ENCODE measurements at regions not wholly inside any gene's neighbourhood (a gene's known extent, or its start where the extent isn't known, plus 50 kb on each side); places are given as distances from the start of the nearest gene placed in this dataset.

DNA sequence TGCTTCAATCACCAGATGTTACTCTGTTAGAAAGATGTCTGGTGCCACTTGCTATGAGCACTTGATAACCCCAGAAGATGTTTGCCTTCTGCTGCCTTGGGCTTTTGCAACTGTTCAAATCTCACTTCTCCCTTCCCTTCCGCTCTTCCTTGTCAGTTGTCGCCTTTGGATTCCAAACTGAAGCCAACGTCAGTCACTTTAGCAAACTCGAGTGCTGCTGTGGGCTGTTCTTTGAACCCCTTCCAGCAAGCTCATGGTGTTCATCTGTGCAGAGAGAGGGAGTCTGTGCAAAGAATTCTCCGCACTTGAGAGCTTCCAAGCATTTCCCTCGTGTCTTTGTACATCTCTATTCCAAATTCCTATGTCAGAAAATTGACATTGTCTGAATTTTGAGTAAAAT is 879.4 kb downstream of the CDH11 start:
- TF ChIP-seq CTCF (IDR thresholded peaks at IDR 0.05) = no peak
- Histone ChIP-seq H3K27ac (no peak overlapping the region), H3K4me3 (no peak overlapping the region), H3K9me3 (no peaks in the 10 kb centered on the region), H3K4me1 (no peaks in the 10 kb centered on the region), H3K27me3 (no peaks in the 10 kb centered on the region), H3K36me3 (no peaks in the 10 kb centered on the region)
- ATAC-seq (no peak), DNase-seq (no peak)
- intact Hi-C loops (cut with DNase I) = no loop called here

DNA sequence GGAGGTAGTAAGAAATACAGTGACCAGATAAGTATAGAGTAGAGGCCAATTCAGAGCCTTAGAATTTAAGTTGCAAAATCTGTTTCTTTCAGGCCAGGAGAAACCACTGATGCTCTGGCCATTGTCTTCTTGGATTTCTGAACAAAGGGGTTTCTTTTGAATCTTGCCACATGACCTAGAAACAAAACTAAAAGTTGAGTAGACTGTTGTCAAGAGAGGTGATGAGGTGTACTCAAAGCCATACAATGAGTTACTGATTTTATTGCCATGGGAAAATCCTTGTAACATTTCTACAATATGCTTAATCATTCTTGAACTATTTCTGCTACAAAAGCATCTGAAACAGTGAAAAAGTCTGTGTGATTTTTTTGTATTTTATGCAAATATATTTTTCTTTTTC is 881.3 kb downstream of the CDH11 start:
- intact Hi-C loops (cut with DNase I) = no loop called here
- no peaks in the 10 kb centered on the region for H3K27me3 ChIP-seq
- H3K4me1 ChIP-seq = no peaks in the 10 kb centered on the region
- no peak overlapping the region for H3K27ac ChIP-seq
- DNase-seq (no peak), ATAC-seq (no peak)
- no peaks in the 10 kb centered on the region for H3K9me3 ChIP-seq
- TF ChIP-seq CTCF (IDR thresholded peaks at IDR 0.05) = no peak
- H3K4me3 ChIP-seq = no peak overlapping the region
- H3K36me3 ChIP-seq = no peaks in the 10 kb centered on the region

- Histone ChIP-seq H3K9me3 (no peaks in the 10 kb centered on the region), H3K27me3 (no peaks in the 10 kb centered on the region), H3K27ac (no peak overlapping the region), H3K4me3 (no peak overlapping the region), H3K36me3 (no peaks in the 10 kb centered on the region), H3K4me1 (no peaks in the 10 kb centered on the region)
- DNase-seq (no peak), ATAC-seq (no peak)
- no peak for TF ChIP-seq CTCF (IDR thresholded peaks at IDR 0.05)
- intact Hi-C loops (cut with DNase I) = no loop called here
Observed at GRCh38 chr16:64238571-64238970, 883.3 kb downstream of the CDH11 start.

DNA sequence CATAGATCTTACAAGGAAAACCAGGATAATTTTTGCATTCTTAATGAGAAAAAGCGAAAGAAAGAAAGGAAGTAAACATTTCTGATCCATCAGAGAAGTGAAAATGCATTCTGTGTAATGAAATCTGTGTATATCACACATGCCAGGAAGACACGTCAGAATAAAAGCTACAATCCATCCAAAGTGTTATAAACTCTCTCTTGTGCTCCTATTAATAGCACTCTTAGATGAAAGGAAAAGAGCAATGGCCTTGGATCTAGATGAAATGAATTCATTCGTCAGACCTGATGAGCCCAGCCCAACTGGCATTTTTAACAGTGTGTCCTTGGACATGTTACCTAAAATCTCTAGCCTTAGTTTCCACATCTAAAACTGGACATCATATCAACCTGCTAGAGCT is 885.5 kb downstream of the CDH11 start:
- no peaks in the 10 kb centered on the region for H3K36me3 ChIP-seq
- no peaks in the 10 kb centered on the region for H3K27me3 ChIP-seq
- no peaks in the 10 kb centered on the region for H3K9me3 ChIP-seq
- intact Hi-C loops (cut with DNase I) = no loop called here
- ATAC-seq (no peak), DNase-seq (no peak)
- TF ChIP-seq CTCF (IDR thresholded peaks at IDR 0.05) = no peak
- no peak overlapping the region for H3K4me3 ChIP-seq
- no peak overlapping the region for H3K27ac ChIP-seq
- no peaks in the 10 kb centered on the region for H3K4me1 ChIP-seq

DNA sequence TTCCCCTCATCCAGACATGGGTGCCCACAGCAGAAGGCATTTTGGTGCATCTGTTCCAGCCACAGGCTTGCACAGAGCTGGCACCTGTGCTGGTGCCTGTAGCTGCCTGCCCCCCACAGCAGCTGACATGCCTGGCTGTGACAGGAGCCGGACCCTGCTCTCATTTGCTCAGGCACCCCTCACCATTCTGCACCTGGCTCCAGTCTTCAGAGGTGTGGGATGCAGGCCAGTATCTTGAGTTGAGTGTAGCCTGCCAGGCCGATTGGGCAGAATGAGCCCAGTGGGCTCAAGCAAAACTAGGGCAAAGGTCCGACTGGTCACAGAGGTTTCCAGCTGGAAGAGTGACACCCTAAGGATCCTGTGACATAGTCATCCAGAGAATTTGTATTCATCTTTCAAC is 887.7 kb downstream of the CDH11 start:
- DNase-seq (no peak), ATAC-seq (no peak)
- Histone ChIP-seq H3K27ac (no peak overlapping the region), H3K36me3 (no peaks in the 10 kb centered on the region), H3K27me3 (no peaks in the 10 kb centered on the region), H3K9me3 (no peaks in the 10 kb centered on the region), H3K4me1 (no peaks in the 10 kb centered on the region), H3K4me3 (no peak overlapping the region)
- intact Hi-C loops (cut with DNase I) = no loop called here
- no peak for TF ChIP-seq CTCF (IDR thresholded peaks at IDR 0.05)

DNA sequence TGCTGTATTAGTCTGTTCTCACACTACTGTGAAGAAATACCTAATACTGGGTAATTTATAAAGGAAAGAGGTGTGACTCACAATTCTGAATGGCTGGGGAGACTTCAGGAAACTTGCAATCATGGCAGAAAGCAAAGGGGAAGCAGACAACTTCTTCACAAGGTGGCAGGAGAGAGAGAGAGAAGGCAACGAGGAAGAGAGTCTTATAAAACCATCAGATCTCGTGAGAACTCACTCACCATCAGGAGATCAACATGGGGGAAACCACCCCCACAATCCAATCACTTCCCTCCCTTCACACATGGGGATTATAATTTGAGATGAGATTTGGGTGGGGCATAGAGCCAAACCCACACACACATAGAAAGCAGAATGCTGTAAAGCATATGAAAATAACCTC is 896.2 kb downstream of the CDH11 start:
- DNase-seq = no peak
- TF ChIP-seq CTCF (IDR thresholded peaks at IDR 0.05) = no peak
- no peaks in the 10 kb centered on the region for H3K4me1 ChIP-seq
- H3K9me3 ChIP-seq = no peaks in the 10 kb centered on the region
- no peak overlapping the region for H3K27ac ChIP-seq
- no peaks in the 10 kb centered on the region for H3K27me3 ChIP-seq
- intact Hi-C loops (cut with DNase I) = no loop called here
- no peaks in the 10 kb centered on the region for H3K36me3 ChIP-seq
- ATAC-seq = no peak
- no peak overlapping the region for H3K4me3 ChIP-seq

Data from upper lobe of right lung (tissue), 1 donor.